ENCODE measurements at regions not wholly inside any gene's neighbourhood (a gene's known extent, or its start where the extent isn't known, plus 50 kb on each side); places are given as distances from the start of the nearest gene placed in this dataset.
A peak's percentile ranks its signal among the peaks of the same experiment; 100 is the strongest.
"Not testable (repeated sequence)": the region's sequence is repeated elsewhere in the genome, so short reads cannot be mapped to it uniquely, and the experiment has no call there.

DNA sequence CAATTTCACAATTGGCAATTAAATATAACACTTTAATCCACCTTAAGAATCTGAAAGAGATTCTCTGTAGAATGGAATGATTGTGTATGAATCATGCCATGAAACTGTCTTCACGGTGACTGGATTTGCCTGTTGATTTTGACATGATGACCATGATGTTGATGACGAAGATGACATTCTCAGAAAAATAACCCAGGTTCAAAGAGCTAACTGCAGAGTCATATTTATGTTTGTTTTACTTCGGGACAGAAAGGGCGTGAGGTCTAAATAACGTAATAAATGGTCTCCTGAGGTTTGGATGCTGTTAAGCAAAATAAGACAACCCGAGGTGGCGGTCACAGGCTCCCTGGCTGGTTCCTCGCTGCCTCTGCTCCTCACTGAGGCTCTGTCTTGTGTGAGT lies 532.0 kb downstream of the TMEM121 start:
- DNase-seq (ENCODE audit: low read depth), result no peak

- no peak for DNase-seq (ENCODE audit: low read depth)
These were observed 534.0 kb downstream of the TMEM121 start for GRCh38 chr14:106060276-106060975.

- peak; percentile 51 for DNase-seq (ENCODE audit: low read depth)
These were observed 535.6 kb downstream of the TMEM121 start for GRCh38 chr14:106061877-106062500.

- DNase-seq (ENCODE audit: low read depth), result no peak
These were observed 536.3 kb downstream of the TMEM121 start for GRCh38 chr14:106062502-106063272.

- no peak for DNase-seq (ENCODE audit: low read depth)
These were observed 541.6 kb downstream of the TMEM121 start for GRCh38 chr14:106067935-106068334.

- no peak for DNase-seq (ENCODE audit: low read depth)
These were observed 543.6 kb downstream of the TMEM121 start for GRCh38 chr14:106069804-106070625.

- no peak for DNase-seq (ENCODE audit: low read depth)
These were observed 554.5 kb downstream of the TMEM121 start for GRCh38 chr14:106080922-106081321.

DNA sequence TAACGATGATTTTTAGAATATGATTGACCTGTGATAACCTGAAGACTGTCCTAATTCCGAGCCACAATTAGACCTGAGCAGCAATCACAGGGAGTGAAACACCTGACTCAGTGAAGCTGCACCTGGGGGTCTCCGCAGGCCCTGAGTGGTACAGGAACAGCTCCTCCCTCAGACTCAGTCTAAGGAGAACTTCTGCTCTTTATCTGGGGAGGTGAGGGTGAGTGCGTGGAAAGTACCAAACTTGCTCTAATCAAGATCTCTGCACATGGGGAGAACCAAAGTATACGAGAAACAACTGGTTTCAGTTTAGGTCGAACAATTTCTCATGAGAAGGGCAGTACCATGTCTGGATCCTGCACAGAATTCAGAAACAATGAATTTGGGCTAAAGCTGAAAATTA lies 555.3 kb downstream of the TMEM121 start:
- not testable (repeated sequence) for DNase-seq (ENCODE audit: low read depth)

DNA sequence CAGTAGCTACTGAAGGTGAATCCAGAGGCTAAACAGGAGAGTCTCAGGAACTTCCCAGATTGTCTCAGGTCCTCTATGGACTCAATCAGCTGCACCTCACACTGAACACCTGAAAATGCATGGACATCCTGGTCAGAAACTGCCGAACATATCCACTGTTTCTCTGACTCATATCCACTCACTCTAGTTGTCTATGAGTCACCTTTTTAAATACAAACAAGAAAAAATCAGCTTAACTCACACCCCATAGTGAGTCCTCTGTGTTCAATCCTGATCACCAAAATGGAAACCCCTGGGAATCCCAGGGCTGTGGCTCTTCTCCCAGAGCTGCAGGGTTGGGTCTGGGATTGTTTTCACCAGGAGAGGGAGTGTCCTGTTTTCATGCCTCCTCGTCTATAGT lies 556.7 kb downstream of the TMEM121 start:
- DNase-seq (ENCODE audit: low read depth), result no peak

GRCh38 chr14:106087837-106088236 lies 561.5 kb downstream of the TMEM121 start:
- no peak for DNase-seq (ENCODE audit: low read depth)

DNA sequence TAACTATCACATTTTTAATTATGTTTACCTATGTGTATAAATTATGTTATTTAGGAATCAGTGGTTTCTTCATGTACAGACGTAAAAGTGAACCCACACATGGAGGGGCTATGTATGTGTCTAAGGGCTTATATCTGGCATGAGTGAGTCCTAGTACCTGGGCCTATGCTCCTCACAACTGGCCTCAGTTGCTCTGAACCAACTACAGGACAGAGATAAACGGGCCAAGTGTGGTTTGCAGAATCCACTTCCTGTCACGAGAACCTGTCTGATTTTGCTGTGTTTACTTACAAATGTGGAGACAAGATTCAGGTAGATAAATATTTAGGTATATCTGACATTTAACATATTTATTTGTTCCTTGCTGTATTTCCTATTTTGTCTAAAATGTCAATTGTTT lies 562.5 kb downstream of the TMEM121 start:
- DNase-seq (ENCODE audit: low read depth), result not testable (repeated sequence)

GRCh38 chr14:106094654-106095189 lies 568.3 kb downstream of the TMEM121 start:
- peak; percentile 40 for DNase-seq (ENCODE audit: low read depth)

- DNase-seq (ENCODE audit: low read depth), result no peak
These were observed 581.3 kb downstream of the TMEM121 start for GRCh38 chr14:106107703-106108102.

DNA sequence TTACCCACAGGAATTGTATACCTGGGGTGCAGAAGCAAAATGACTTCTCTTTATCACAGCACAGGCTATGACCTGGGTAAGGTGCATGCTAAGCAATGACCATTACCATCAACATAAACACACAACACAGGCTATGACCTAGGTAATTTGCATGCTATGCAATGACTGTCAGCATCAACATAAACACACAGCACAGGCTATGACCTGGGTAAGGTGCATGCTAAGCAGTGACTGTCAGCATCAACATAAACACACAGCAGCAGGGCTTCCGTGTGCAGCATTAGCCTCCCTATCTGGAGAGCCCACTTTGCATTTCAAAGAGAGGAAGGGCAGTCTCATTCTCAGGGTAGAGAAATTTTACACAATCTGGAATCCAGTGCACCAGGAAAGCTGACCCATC lies 583.0 kb downstream of the TMEM121 start:
- DNase-seq (ENCODE audit: low read depth), result no peak

GRCh38 chr14:106115401-106115800 lies 589.0 kb downstream of the TMEM121 start:
- DNase-seq (ENCODE audit: low read depth), result no peak

DNA sequence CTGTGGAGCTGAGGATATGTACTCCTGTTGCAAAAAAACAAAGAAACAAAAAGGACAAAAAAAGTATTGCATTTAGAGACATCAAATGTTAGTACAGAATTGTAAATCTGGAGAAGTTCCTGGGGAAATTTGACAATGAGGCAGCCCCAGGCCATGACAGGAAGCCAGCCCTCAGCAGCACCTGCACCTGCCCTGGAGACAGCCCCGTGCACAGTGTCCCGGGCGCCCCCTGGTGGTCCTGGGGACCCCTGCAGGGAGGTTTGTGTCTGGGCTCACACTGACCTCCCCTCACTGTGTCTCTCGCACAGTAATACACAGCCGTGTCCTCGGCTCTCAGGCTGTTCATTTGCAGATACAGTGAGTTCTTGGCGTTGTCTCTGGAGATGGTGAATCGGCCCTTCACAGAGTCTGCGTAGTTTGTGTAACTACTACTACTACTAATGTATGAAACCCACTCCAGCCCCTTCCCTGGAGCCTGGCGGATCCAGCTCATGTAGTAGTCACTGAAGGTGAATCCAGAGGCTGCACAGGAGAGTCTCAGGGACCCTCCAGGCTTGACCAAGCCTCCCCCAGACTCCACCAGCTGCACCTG lies 590.1 kb downstream of the TMEM121 start:
- not testable (repeated sequence) for DNase-seq (ENCODE audit: low read depth)

DNA sequence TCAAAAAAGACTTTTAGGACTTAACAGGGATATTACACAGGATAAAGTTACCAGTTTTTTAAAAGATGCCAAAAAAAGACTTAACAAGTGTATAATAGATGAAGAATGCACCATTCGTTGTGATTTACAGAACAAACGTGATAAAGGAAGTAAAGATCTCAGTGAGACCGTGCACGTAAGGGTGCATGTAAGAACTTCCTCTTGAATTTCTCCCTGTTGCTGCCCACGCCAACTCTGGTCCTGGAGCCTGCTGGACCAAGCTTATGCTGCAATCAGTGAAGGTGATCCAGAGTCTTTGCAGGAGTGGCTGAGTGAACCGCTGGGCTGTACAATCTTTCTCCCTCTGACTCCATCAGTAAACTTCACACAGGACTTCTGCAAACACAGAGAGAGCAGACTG lies 593.7 kb downstream of the TMEM121 start:
- no peak for DNase-seq (ENCODE audit: low read depth)

DNA sequence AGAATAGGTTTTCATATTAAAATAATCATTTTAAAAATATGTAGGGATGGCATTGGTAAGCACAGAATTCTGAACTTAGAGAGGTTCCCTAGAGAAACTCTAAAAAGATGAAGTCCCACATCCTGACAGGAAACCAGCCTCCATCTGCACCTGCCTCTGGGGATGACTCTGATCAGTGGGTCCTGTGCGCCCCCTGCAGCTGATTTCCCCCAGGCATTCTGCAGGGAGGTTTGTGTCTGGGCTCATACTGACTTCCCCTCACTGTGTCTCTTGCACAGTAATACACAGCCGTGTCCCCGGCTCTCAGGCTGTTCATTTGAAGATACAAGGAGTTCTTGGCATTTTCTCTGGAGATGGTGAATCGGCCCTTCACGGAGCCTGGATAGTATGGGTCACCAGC lies 602.9 kb downstream of the TMEM121 start:
- DNase-seq (ENCODE audit: low read depth), result no peak

DNA sequence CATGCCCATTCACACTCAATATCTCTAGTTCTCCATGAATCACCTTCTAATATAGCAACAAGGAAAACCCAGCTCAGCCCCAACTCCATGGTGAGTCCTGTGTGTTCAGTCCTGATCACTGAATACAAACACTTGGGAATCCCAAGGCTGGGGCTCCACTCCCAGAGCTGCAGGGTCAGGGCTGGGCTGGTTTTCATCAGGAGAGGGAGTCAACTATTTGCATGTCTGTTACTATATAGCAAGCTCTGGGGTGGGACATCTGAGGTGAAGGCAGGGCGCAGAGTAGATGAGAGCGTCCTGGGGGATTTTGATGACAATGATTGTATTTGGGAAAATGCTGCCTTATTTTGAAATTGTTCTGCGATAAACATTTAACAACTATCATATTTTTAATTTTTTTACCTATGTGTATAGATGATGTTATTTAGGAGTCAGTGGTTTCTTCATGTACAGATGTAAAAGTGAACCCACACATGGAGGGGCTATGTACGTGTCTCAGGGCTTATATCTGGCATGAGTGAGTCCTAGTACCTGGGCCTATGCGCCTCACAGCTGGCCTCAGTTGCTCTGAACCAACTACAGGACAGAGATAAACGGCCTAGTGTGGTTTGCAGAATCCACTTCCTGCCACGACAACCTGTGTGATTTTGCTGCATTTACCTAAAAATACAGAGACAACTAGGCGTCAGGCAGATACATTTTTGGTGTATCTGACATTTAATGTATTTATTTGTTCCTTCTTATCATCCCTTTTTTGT lies 603.7 kb downstream of the TMEM121 start:
- DNase-seq (ENCODE audit: low read depth), result not testable (repeated sequence)

DNA sequence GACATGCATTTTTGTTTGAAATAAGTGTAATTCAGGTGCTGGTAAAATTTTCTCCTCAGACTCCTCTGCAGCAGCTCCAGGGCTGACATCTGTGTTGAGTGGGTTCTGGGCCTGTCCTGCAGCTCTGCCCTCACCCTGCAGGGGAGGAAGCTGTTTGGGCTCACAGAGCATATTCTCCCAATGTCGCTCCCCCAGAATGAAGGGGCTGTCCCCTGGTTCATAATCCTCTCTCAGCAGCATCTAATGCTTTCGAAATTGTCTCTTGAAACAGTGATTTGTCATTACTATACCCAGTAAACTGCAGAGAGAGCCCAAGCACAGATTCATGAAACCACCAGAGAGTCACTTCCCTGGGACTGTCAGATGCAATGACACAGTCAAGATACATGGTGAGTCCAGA lies 606.7 kb downstream of the TMEM121 start:
- DNase-seq (ENCODE audit: low read depth), result not testable (repeated sequence)

- no peak for DNase-seq (ENCODE audit: low read depth)
These were observed 608.5 kb downstream of the TMEM121 start for GRCh38 chr14:106134886-106135285.

Measured in stimulated activated CD8-positive, alpha-beta memory T cell treated with anti-CD3 and anti-CD28 coated beads, Interleukin-15, amount 100 ng/mL, for 24 hours (primary cell).